GM21737 (cell line): ENCODE measurements at regions not wholly inside any gene's neighbourhood (a gene's known extent, or its start where the extent isn't known, plus 50 kb on each side); places are given as distances from the start of the nearest gene placed in this dataset.
"Not testable (repeated sequence)": the region's sequence is repeated elsewhere in the genome, so short reads cannot be mapped to it uniquely, and the experiment has no call there.

ENCODE experiments used
- ATAC-seq: cut with Tn5 transposase; IDR thresholded peaks from one replicate; pipeline ENCODE4 v1.9.1; 2021; ENCODE audit warnings: mild to moderate bottlenecking, moderate library complexity; ENCODE audit not compliant: unreplicated experiment

- no peak for ATAC-seq
Observed at GRCh38 chr12:59517522-59517921, 78.3 kb upstream of the SLC16A7 start.

GRCh38 chr12:59500915-59501314 is 94.9 kb upstream of the SLC16A7 start:
- ATAC-seq: no peak

- no peak for ATAC-seq
Observed at GRCh38 chr12:59500335-59500734, 95.5 kb upstream of the SLC16A7 start.

- ATAC-seq: peak; percentile 86
Observed at GRCh38 chr12:59499774-59500173, 96.1 kb upstream of the SLC16A7 start.

- ATAC-seq: no peak
Observed at GRCh38 chr12:59494617-59495016, 101.2 kb upstream of the SLC16A7 start.

- ATAC-seq: no peak
Observed at GRCh38 chr12:59491877-59492276, 104.0 kb upstream of the SLC16A7 start.

- no peak for ATAC-seq
Observed at GRCh38 chr12:59486827-59487226, 109.0 kb upstream of the SLC16A7 start.

GRCh38 chr12:59484575-59484974 is 111.3 kb upstream of the SLC16A7 start:
- no peak for ATAC-seq

- not testable (repeated sequence) for ATAC-seq
Observed at GRCh38 chr12:59474236-59474635, 121.6 kb upstream of the SLC16A7 start.

GRCh38 chr12:59472273-59472672 is 123.6 kb upstream of the SLC16A7 start:
- ATAC-seq: no peak

- no peak for ATAC-seq
Observed at GRCh38 chr12:59459966-59460660, 135.7 kb upstream of the SLC16A7 start.

- ATAC-seq: no peak
Observed at GRCh38 chr12:59453475-59453874, 142.4 kb upstream of the SLC16A7 start.

- no peak for ATAC-seq
Observed at GRCh38 chr12:59452746-59453145, 143.1 kb upstream of the SLC16A7 start.

- ATAC-seq: no peak
Observed at GRCh38 chr12:59452259-59452658, 143.6 kb upstream of the SLC16A7 start.

GRCh38 chr12:59446116-59446515 is 149.7 kb upstream of the SLC16A7 start:
- no peak for ATAC-seq

GRCh38 chr12:59444932-59445331 is 150.9 kb upstream of the SLC16A7 start:
- no peak for ATAC-seq

- no peak for ATAC-seq
Observed at GRCh38 chr12:59432057-59432456, 163.8 kb upstream of the SLC16A7 start.

- no peak for ATAC-seq
Observed at GRCh38 chr12:59431266-59431665, 164.6 kb upstream of the SLC16A7 start.

- no peak for ATAC-seq
Observed at GRCh38 chr12:59429766-59430165, 166.1 kb upstream of the SLC16A7 start.

- no peak for ATAC-seq
Observed at GRCh38 chr12:59425798-59426197, 170.0 kb upstream of the SLC16A7 start.

GRCh38 chr12:59424666-59425065 is 171.2 kb upstream of the SLC16A7 start:
- not testable (repeated sequence) for ATAC-seq

- ATAC-seq: no peak
Observed at GRCh38 chr12:59414051-59414450, 181.8 kb upstream of the SLC16A7 start.

- no peak for ATAC-seq
Observed at GRCh38 chr12:59408431-59408830, 187.4 kb upstream of the SLC16A7 start.
